GM18951 (cell line): ENCODE measurements at regions not wholly inside any gene's neighbourhood (a gene's known extent, or its start where the extent isn't known, plus 50 kb on each side); places are given as distances from the start of the nearest gene placed in this dataset.
"Not testable (repeated sequence)": the region's sequence is repeated elsewhere in the genome, so short reads cannot be mapped to it uniquely, and the experiment has no call there.

ENCODE experiments used
- POLR2A ChIP-seq: IDR thresholded peaks from 4 replicates; pipeline ENCODE4 v1.6.1; 2011; ENCODE audit warnings: mild to moderate bottlenecking; ENCODE audit not compliant: insufficient read length, insufficient read depth; ENCODE audit errors: extremely low read depth
- in situ Hi-C: fragments of 300-500 bp; cut with MboI; formaldehyde crosslinking; loops from one replicate; pipeline ENCODE4 v1.12.0; 2022; ENCODE audit warnings: low sequenced_read_pairs, mixed read lengths, inconsistent platforms; ENCODE audit not compliant: unreplicated experiment

DNA sequence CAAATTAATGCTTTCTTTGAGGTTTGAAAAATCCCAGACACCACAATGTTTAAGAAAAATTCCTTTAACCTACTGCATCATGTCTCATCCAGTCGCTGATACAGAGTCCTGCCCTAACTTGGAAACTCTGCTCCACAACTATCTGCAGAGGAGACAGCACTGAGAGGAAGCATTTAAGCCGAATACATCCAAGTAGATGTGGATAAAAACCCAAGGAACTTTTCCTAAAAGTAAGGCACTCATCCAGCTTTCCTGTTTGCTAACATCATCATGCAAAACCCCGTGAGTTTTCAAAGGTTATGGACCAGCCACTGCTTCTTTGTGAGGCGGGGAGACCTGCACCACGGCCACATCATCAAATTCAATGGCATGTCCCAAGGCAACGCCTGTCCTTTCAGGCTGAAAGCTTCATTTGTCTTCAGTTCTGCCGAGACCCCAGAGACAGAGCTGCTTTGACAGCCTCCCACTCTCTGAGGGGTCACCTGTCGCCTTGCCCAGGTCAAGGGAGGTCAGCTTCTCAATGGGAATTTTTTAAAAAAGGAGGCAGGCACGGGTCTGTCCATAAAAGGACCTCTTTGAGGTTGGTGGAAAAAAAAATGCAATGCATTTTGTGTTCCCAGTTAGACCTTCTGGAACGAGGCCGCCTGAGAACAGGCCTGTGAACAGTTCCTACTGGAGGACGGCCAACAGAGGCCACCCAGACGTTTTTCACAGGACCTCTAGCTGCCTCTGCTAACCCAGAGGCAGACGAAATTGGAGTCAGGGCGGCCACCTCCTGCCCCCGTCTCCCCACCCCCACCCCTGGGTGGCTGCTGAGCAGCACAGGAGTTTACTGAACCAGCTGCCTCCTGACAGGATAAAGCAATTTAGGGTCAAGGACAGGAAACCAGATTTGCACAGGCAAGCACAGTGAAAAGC, 142.5 kb upstream of the HDDC2 start:
- in situ Hi-C loops: no loop called here
- no peak for TF ChIP-seq POLR2A

GRCh38 chr6:125445054-125445453, 143.3 kb upstream of the HDDC2 start:
- in situ Hi-C loops: no loop called here
- TF ChIP-seq POLR2A: no peak

DNA sequence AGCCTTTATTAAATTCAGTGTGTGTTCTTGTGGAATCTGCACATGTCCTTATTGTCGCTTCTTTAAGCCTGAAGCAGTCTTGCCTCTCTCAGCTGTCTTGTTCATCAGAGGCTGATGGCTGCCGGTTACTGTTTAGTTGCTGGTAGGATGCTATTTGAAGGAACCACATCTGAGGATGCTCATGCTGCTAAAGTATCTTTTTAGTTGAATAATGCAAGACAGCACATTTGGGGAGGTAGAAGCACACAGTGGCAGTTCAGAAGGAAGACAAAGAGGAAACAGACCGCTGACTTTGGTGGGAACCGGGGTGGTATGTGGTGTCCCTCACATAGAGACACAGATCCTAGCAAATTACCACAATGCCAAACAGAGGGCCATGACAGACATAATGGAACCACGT, 144.2 kb upstream of the HDDC2 start:
- in situ Hi-C loops: no loop called here
- TF ChIP-seq POLR2A: no peak

DNA sequence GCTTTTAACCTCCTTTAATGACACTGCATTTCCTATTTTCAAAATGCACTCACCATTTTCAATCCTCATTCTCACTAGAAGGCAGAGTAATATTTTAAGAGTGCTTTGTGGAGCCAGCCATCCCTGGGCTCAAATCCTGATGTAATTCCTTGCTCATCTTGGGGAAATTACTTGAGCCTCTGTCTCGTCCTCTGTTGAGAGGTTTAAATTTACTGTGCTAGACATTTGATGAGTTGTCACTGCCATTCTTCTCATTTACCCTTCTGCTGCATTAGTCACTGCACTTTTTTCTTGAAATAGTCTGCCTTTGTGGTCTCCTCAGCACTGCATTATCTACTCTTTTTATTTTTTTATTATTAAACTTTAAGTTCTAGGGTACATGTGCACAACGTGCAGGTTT, 150.0 kb upstream of the HDDC2 start:
- no peak for TF ChIP-seq POLR2A
- in situ Hi-C loops: no loop called here

GRCh38 chr6:125453516-125453915, 151.7 kb upstream of the HDDC2 start:
- TF ChIP-seq POLR2A: no peak
- in situ Hi-C loops: no loop called here

DNA sequence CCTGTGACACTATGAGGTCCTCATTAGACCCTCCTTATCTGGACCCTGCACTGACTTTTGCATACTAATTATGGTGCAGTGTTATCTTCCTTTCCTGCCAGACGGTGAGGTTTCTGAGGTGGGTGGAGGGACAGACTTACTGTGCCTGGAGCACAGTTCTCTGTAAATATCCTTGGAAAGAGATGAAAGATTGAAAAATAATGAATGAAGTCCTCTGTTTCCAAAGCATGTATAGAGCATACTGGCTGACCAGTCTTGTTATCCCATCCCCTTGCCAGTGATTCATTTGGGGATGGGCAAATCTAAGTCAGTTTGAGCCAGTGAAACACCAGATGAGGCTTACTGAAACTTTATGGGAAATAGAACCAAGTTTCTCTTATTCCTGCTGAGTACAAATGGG, 152.6 kb upstream of the HDDC2 start:
- in situ Hi-C loops: no loop called here
- no peak for TF ChIP-seq POLR2A

- in situ Hi-C loops: not testable (repeated sequence)
Measured at GRCh38 chr6:125458493-125458892, 156.7 kb upstream of the HDDC2 start.

DNA sequence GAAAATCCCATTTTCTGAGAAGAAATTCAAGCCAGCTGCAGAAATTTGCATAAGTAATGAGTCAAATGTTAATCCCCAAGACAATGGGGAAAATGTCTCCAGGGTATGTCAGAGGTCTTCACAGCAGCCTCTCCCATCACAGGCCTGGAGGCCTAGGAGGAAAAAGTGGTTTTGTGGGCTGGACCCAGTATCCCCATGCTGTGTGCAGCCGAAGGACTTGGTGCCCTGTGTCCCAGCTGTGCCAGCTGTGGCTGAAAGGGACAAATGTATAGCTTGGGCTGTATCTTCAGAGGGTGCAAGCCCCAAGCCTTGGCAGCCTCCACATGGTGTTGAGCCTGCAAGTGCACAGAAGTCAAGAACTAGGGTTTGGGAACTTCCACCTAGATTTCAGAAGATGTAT, 163.6 kb upstream of the HDDC2 start:
- in situ Hi-C loops: not testable (repeated sequence)

GRCh38 chr6:125469915-125470314, 168.1 kb upstream of the HDDC2 start:
- TF ChIP-seq POLR2A: no peak
- in situ Hi-C loops: no loop called here

GRCh38 chr6:125471667-125472066, 169.9 kb upstream of the HDDC2 start:
- TF ChIP-seq POLR2A: no peak
- in situ Hi-C loops: no loop called here

DNA sequence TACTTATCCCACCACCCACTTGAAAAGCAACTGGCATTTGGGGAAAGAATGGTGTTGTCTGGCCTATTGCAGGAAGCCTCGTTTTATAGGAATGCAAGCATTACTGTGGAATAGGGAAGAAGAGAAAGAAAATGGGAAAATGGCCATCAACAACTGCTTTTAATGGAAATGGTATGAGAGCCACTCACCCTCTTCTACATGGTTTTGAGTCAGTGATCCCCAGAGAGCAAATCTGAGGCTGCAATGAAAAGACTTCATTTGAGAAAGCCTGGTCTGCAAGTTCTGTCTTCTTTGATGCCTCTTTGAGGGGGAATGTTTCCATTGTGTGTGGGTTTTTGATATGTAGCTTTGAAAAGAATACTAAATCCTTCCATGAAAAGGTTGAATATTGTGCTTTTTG, 172.3 kb upstream of the HDDC2 start:
- in situ Hi-C loops: no loop called here
- TF ChIP-seq POLR2A: no peak

- no peak for TF ChIP-seq POLR2A
- in situ Hi-C loops: no loop called here
Measured at GRCh38 chr6:125477156-125477555, 175.4 kb upstream of the HDDC2 start.

GRCh38 chr6:125477844-125478243, 176.1 kb upstream of the HDDC2 start:
- in situ Hi-C loops: no loop called here
- TF ChIP-seq POLR2A: no peak

GRCh38 chr6:125480146-125480545, 178.4 kb upstream of the HDDC2 start:
- in situ Hi-C loops: no loop called here
- TF ChIP-seq POLR2A: no peak

DNA sequence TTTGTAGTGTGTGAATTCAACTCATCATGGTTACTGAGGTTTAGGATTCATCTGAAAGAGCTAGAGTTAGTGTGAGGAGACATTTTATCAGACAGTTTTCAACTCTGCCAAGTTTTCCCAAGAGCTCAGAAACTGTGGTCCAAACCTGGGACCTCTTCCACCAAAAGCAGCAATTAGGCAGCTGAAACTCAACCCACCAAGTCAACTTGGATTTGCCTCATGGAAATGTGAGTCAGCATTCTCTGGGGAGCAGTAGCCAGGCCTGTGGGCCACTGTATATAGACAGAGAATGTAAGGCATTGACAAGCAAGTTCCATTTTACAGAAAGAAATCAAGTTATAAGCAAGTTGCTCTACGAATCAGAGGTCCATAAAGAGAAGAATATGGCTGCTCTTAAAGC, 178.8 kb upstream of the HDDC2 start:
- no peak for TF ChIP-seq POLR2A
- in situ Hi-C loops: no loop called here

DNA sequence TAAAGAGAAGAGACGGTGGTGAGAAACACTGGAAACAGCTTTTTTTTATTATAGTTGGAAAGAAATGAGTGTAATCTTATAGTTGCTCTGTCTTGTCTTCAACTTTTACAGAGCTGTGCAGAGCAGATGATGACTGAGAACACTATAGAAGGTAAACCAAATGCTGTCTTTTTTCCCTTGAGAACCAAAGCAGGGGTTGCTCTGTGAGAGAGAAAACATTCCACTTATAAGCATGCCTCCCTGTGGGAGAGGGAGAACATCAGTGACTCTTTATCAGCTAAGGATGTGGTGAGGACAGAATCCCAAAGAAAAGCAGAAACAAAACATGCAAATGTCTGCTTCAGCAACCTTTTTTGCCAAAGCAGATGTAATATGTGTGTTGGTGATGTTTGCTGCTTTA, 179.3 kb upstream of the HDDC2 start:
- in situ Hi-C loops: no loop called here
- no peak for TF ChIP-seq POLR2A
